ENCODE measurements at regions not wholly inside any gene's neighbourhood (a gene's known extent, or its start where the extent isn't known, plus 50 kb on each side); places are given as distances from the start of the nearest gene placed in this dataset.

GRCh38 chr16:54808890-54809289 is 121.8 kb upstream of the IRX5 start:
- no peak for TF ChIP-seq CTCF (IDR thresholded peaks at IDR 0.05)
- no peak for TF ChIP-seq EP300 (IDR thresholded peaks at IDR 0.05)
- TF ChIP-seq POLR2A (IDR thresholded peaks at IDR 0.05), result no peak

Data from ovary (tissue), 3 donors.